OCI-LY1 (cell line): ENCODE measurements at regions not wholly inside any gene's neighbourhood (a gene's known extent, or its start where the extent isn't known, plus 50 kb on each side); places are given as distances from the start of the nearest gene placed in this dataset.
"Not testable (repeated sequence)": the region's sequence is repeated elsewhere in the genome, so short reads cannot be mapped to it uniquely, and the experiment has no call there.

Experiments
- EZH2 ChIP-seq: fragments of 200-600 bp; sonication (generic), shearing (Covaris generic); IDR thresholded peaks from 2 replicates; pipeline ENCODE4 v1.8.0; 2017; ENCODE audit warnings: borderline replicate concordance, mixed run types, mild to moderate bottlenecking, antibody characterized with exemption, low read length, moderate library complexity, mixed read lengths
- TF ChIP-seq, protein P1 (sequence below): fragments of 200-600 bp; sonication (generic), shearing (Covaris generic); IDR thresholded peaks from 2 replicates; pipeline ENCODE4 v1.5.1; 2017; ENCODE audit warnings: mild to moderate bottlenecking, antibody characterized with exemption, low read length, moderate library complexity, mixed read lengths

DNA sequence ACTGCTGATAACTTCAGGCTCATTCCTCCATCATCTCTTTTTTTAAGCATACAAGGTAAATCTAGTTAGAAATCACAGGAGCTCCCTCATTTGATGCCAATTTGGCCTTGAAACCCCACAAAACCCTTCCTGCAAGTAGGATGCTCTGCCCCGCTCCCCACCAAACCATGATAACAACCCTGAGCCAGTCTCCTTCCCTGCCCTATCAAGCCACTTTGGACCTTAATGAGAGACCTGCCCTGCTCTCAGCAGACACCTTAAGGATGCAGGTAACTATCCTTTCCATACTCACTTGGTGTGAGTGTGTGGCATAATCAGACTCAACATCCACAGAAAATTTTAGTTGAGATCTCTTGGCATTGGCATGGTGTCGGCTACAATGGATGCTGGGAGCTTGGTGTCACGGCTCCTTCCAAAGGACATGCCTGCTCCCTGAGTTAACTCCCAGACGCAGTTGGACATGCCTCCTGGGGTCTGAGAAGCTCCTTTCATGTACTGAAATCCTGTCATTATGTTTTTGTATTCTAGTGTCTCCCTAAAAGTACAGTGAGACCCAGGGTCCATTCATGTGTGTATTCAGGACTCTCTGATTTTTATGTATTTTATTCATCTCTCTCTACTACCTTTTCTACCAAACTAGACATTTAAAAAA, 801.4 kb downstream of the TMEM121 start:
- TF ChIP-seq, protein P1, sequence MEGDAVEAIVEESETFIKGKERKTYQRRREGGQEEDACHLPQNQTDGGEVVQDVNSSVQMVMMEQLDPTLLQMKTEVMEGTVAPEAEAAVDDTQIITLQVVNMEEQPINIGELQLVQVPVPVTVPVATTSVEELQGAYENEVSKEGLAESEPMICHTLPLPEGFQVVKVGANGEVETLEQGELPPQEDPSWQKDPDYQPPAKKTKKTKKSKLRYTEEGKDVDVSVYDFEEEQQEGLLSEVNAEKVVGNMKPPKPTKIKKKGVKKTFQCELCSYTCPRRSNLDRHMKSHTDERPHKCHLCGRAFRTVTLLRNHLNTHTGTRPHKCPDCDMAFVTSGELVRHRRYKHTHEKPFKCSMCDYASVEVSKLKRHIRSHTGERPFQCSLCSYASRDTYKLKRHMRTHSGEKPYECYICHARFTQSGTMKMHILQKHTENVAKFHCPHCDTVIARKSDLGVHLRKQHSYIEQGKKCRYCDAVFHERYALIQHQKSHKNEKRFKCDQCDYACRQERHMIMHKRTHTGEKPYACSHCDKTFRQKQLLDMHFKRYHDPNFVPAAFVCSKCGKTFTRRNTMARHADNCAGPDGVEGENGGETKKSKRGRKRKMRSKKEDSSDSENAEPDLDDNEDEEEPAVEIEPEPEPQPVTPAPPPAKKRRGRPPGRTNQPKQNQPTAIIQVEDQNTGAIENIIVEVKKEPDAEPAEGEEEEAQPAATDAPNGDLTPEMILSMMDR: not testable (repeated sequence)
- not testable (repeated sequence) for TF ChIP-seq EZH2
